Thyroid gland (tissue), 4 donors: ENCODE measurements at regions not wholly inside any gene's neighbourhood (a gene's known extent, or its start where the extent isn't known, plus 50 kb on each side); places are given as distances from the start of the nearest gene placed in this dataset.

ENCODE experiments used
- DNase-seq, 2 donors: peaks; one replicate each; pipeline ENCODE4 v3.0.0-alpha.2; 2019
- H3K27ac ChIP-seq, 3 donors: fragments of 200-600 bp; sonication (generic); 1 replicate in 2 of 3; 2 replicates in 1 of 3; pipeline ENCODE4 v1.5.1; 2016 to 2019; ENCODE audit warnings: mild to moderate bottlenecking in 1 of 3, moderate library complexity in 1 of 3
- H3K27me3 ChIP-seq: fragments of 200-600 bp; sonication (generic); one replicate; pipeline ENCODE4 v1.5.1; 2019
- H3K36me3 ChIP-seq, 2 donors: fragments of 200-600 bp; sonication (generic); one replicate each; pipeline ENCODE4 v1.5.1; 2016 to 2019
- H3K4me1 ChIP-seq, 2 donors: fragments of 200-600 bp; sonication (generic); one replicate each; pipeline ENCODE4 v1.5.1; 2017 to 2019
- H3K4me3 ChIP-seq, 3 donors: fragments of 200-600 bp; sonication (generic); replicated peaks in 1 of 3; 1 replicate in 2 of 3; 2 replicates in 1 of 3; pipeline ENCODE4 v1.5.1; 2016; ENCODE audit warnings: mild to moderate bottlenecking in 1 of 3
- H3K9me3 ChIP-seq: fragments of 200-600 bp; sonication (generic); one replicate; pipeline ENCODE4 v1.5.1; 2017
- POLR2A ChIP-seq, 2 donors: fragments of 450-650 bp; IDR thresholded peaks; one replicate each; pipeline ENCODE4 v1.6.1; 2017; ENCODE audit warnings: antibody characterized with exemption in 2 of 2, mild to moderate bottlenecking in 2 of 2, moderate library complexity in 1 of 2
- WGBS, 2 donors: methylation state at CpG; one replicate each; pipeline ENCODE4 v1.1.5; 2017; 5-methylcytosine and 5-hydroxymethylcytosine counted together
- intact Hi-C: fragments of 100-400 bp; cut with DNase I; formaldehyde crosslinking; loops from one replicate; pipeline ENCODE4 v1.15.1; 2023
- TF ChIP-seq, protein P1 (sequence below), 6 experiments: fragments of 200-600 bp in 3 of 6; fragments of 450-650 bp in 3 of 6; sonication (generic) in 3 of 6; IDR thresholded peaks; one replicate each; pipeline ENCODE4 v1.5.1; 2016 to 2019; ENCODE audit warnings: antibody characterized with exemption in 6 of 6, mild to moderate bottlenecking in 2 of 6, inconsistent platforms in 1 of 6, moderate library complexity in 1 of 6

GRCh38 chr2:177063331-177063730, 149.3 kb upstream of the HNRNPA3 start:
- H3K4me3 ChIP-seq = no peak overlapping the region
- no peaks in the 10 kb centered on the region for H3K9me3 ChIP-seq
- H3K27me3 ChIP-seq = no peaks in the 10 kb centered on the region
- DNase-seq = no peak
- TF ChIP-seq, protein P1, sequence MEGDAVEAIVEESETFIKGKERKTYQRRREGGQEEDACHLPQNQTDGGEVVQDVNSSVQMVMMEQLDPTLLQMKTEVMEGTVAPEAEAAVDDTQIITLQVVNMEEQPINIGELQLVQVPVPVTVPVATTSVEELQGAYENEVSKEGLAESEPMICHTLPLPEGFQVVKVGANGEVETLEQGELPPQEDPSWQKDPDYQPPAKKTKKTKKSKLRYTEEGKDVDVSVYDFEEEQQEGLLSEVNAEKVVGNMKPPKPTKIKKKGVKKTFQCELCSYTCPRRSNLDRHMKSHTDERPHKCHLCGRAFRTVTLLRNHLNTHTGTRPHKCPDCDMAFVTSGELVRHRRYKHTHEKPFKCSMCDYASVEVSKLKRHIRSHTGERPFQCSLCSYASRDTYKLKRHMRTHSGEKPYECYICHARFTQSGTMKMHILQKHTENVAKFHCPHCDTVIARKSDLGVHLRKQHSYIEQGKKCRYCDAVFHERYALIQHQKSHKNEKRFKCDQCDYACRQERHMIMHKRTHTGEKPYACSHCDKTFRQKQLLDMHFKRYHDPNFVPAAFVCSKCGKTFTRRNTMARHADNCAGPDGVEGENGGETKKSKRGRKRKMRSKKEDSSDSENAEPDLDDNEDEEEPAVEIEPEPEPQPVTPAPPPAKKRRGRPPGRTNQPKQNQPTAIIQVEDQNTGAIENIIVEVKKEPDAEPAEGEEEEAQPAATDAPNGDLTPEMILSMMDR (IDR thresholded peaks at IDR 0.05) = no peak
- TF ChIP-seq POLR2A (IDR thresholded peaks at IDR 0.05) = no peak
- peaks cover 0 to 4% of the 10 kb centered on the region in 2 donors for H3K4me1 ChIP-seq
- H3K27ac ChIP-seq = no peak overlapping the region
- 94 to 100% methylated on average over 1 of the region's 1 CpG for WGBS, 2 donors
- H3K36me3 ChIP-seq = no peaks in the 10 kb centered on the region
- intact Hi-C loops = no loop called here

DNA sequence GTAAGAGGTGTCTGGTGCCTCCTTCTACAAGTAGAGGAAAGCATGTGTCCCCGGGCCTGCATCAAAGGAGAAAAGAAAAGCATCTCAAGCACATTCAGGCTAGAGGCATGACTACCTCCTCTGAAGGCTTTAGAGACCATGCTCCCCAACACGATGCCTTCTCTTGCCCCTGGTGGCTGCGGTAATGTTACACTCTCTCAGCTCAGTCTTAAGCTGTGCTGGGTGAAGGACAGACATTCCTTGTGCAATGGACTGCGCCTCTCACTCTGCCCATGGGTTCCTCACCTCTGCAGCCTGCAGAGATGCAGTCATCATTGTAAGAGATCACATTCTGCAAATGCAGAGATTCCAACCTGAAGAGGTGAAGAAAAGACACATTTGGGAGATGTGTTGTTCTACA, 148.2 kb upstream of the HNRNPA3 start:
- H3K36me3 ChIP-seq = no peaks in the 10 kb centered on the region
- H3K4me1 ChIP-seq = peaks cover 0 to 4% of the 10 kb centered on the region in 2 donors
- 36 to 37% methylated on average over 3 to 4 of the region's 4 CpGs for WGBS, 2 donors
- no peaks in the 10 kb centered on the region for H3K27me3 ChIP-seq
- no peak for TF ChIP-seq POLR2A (IDR thresholded peaks at IDR 0.05)
- TF ChIP-seq, protein P1 (IDR thresholded peaks at IDR 0.05) = peak in 1 of 6 experiments; percentile 5
- no peaks in the 10 kb centered on the region for H3K9me3 ChIP-seq
- H3K4me3 ChIP-seq = no peak overlapping the region
- intact Hi-C loops = no loop called here
- H3K27ac ChIP-seq = no peak overlapping the region
- DNase-seq = peak; percentile 11 to 16

DNA sequence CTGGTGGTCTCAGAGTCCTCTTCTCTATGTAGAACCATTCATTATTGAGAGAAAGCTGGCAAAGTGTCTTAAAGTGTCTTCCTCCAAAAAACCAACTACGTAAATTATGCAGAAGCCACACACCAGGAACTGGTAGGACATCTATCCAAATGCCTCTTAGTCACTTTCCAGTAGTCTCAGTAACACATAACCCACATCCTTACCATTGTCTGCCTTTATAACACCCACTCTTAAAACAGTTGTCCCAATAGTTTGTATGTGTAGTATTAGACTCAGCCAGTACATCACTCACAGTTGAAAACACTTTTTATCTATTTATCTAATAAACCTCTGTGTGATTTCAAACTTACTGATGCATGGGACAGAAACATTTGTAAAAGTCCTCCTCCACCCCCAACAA, 143.6 kb upstream of the HNRNPA3 start:
- 96 to 100% methylated on average over 1 of the region's 1 CpG for WGBS, 2 donors
- no peaks in the 10 kb centered on the region for H3K9me3 ChIP-seq

DNA sequence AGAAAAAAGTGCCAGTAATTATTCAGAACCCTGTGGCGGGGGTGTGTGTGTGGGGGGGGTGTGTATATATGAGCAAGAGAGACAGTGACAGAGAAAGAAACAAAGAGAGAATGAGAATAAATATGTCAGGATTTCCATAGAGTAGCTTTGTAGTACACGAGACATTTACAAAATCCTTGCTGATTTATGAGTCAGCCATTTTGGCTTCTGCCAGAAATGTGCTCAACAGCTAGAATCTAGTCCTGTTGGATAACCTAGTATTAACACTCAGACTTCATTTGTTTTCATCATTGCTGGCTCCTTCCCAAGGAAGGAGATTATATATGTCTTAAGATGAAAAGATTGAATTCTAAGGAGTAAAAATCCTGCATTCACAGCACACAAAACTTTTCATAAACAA, 140.5 kb upstream of the HNRNPA3 start:
- DNase-seq = no peak
- no peak for TF ChIP-seq POLR2A (IDR thresholded peaks at IDR 0.05)
- TF ChIP-seq, protein P1 (IDR thresholded peaks at IDR 0.05) = no peak
- H3K4me1 ChIP-seq = no peaks in the 10 kb centered on the region
- H3K9me3 ChIP-seq = no peaks in the 10 kb centered on the region
- no peak overlapping the region for H3K4me3 ChIP-seq
- H3K27me3 ChIP-seq = no peaks in the 10 kb centered on the region
- 68 to 77% methylated on average over 2 of the region's 2 CpGs for WGBS, 2 donors
- no peak overlapping the region for H3K27ac ChIP-seq
- no peaks in the 10 kb centered on the region for H3K36me3 ChIP-seq
- intact Hi-C loops = no loop called here

More for the DNA sequence above, 143.6 kb upstream of the HNRNPA3 start:
- H3K36me3 ChIP-seq = no peaks in the 10 kb centered on the region
- TF ChIP-seq POLR2A (IDR thresholded peaks at IDR 0.05) = no peak
- TF ChIP-seq, protein P1 (IDR thresholded peaks at IDR 0.05) = no peak
- intact Hi-C loops = no loop called here
- H3K4me1 ChIP-seq = no peaks in the 10 kb centered on the region
- no peak overlapping the region for H3K27ac ChIP-seq
- DNase-seq = no peak
- no peak overlapping the region for H3K4me3 ChIP-seq
- H3K27me3 ChIP-seq = no peaks in the 10 kb centered on the region

GRCh38 chr2:177073611-177074010, 139.0 kb upstream of the HNRNPA3 start:
- H3K4me3 ChIP-seq = no peak overlapping the region
- H3K4me1 ChIP-seq = no peaks in the 10 kb centered on the region
- H3K27ac ChIP-seq = no peak overlapping the region
- no peaks in the 10 kb centered on the region for H3K9me3 ChIP-seq
- TF ChIP-seq, protein P1 (IDR thresholded peaks at IDR 0.05) = no peak
- TF ChIP-seq POLR2A (IDR thresholded peaks at IDR 0.05) = no peak
- no peaks in the 10 kb centered on the region for H3K36me3 ChIP-seq
- no peak for DNase-seq
- intact Hi-C loops = no loop called here
- H3K27me3 ChIP-seq = no peaks in the 10 kb centered on the region
